Activated T-helper 1 cell treated with Interleukin-2 at 50 U/mL for 16 hours (primary cell): ENCODE measurements at regions not wholly inside any gene's neighbourhood (a gene's known extent, or its start where the extent isn't known, plus 50 kb on each side); places are given as distances from the start of the nearest gene placed in this dataset.
A peak's percentile ranks its signal among the peaks of the same experiment; 100 is the strongest.

Experiments used
- DNase-seq: peaks from one replicate; pipeline ENCODE4 v3.0.0-alpha.2; 2020; ENCODE audit warnings: low read depth

- DNase-seq = no peak
Measured at GRCh38 chr14:100658181-100658886, 68.4 kb upstream of the DLK1 start.

GRCh38 chr14:100659345-100660001 is 67.2 kb upstream of the DLK1 start:
- DNase-seq = no peak

- no peak for DNase-seq
Measured at GRCh38 chr14:100660498-100660881, 66.2 kb upstream of the DLK1 start.

GRCh38 chr14:100660882-100661635 is 65.6 kb upstream of the DLK1 start:
- DNase-seq = no peak

- peak; percentile 19 for DNase-seq
Measured at GRCh38 chr14:100662879-100663760, 63.6 kb upstream of the DLK1 start.

GRCh38 chr14:100663761-100664052 is 63.0 kb upstream of the DLK1 start:
- DNase-seq = no peak

GRCh38 chr14:100664231-100664630 is 62.5 kb upstream of the DLK1 start:
- no peak for DNase-seq

- DNase-seq = no peak
Measured at GRCh38 chr14:100664841-100665510, 61.7 kb upstream of the DLK1 start.

- no peak for DNase-seq
Measured at GRCh38 chr14:100665511-100666032, 61.1 kb upstream of the DLK1 start.

- DNase-seq = no peak
Measured at GRCh38 chr14:100666403-100666802, 60.3 kb upstream of the DLK1 start.

GRCh38 chr14:100666851-100667250 is 59.8 kb upstream of the DLK1 start:
- DNase-seq = no peak

GRCh38 chr14:100667656-100668055 is 59.0 kb upstream of the DLK1 start:
- no peak for DNase-seq

GRCh38 chr14:100668352-100668751 is 58.3 kb upstream of the DLK1 start:
- DNase-seq = no peak

GRCh38 chr14:100669011-100669412 is 57.7 kb upstream of the DLK1 start:
- DNase-seq = no peak

- DNase-seq = no peak
Measured at GRCh38 chr14:100669468-100669867, 57.2 kb upstream of the DLK1 start.

- DNase-seq = no peak
Measured at GRCh38 chr14:100670017-100670752, 56.5 kb upstream of the DLK1 start.

- no peak for DNase-seq
Measured at GRCh38 chr14:100670753-100671049, 56.0 kb upstream of the DLK1 start.

- no peak for DNase-seq
Measured at GRCh38 chr14:100671386-100671901, 55.2 kb upstream of the DLK1 start.

- DNase-seq = no peak
Measured at GRCh38 chr14:100671906-100672305, 54.8 kb upstream of the DLK1 start.

- no peak for DNase-seq
Measured at GRCh38 chr14:100673085-100673806, 53.4 kb upstream of the DLK1 start.
